ENCODE measurements at regions not wholly inside any gene's neighbourhood (a gene's known extent, or its start where the extent isn't known, plus 50 kb on each side); places are given as distances from the start of the nearest gene placed in this dataset.
"Not testable (repeated sequence)": the region's sequence is repeated elsewhere in the genome, so short reads cannot be mapped to it uniquely, and the experiment has no call there.

DNA sequence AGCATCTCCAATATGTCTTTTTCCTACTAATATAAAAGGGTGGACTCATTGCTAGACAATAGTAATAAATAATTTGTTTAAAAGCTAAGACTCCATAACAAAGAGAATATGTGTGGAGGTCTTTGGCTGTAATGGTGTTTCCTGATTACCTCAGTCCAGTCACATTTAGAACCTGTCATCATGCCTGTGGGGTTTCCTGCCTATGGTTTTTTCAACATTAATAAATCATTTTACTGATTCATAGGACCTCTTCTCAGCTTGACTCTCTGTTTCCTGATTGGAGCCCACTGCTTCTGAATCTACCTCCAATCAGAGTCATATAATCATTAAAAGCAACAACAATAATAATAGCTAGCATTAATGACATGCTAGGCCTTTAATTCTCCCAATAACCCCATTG lies 52.4 kb upstream of the GNAI1 start:
- DNase-seq (ENCODE audit: low spot score), result no peak

DNA sequence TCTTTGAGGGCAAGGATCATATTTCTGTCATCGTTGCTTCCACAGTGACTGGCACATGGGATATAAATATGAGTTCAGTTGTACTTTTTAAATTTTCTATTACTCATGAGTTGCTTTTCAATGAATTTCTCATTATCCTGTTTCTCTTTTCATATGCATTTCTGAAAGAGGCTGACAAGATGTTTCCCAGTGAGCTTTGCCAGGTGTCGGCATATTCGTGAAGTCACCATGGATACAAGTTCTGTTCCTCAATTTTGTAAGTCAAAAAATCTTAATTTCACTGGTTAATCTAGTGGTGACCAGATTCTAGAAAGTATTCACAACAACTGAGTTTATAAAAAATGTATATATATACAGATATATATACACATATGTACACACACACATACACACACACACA lies 55.7 kb upstream of the GNAI1 start:
- no peak for DNase-seq (ENCODE audit: low spot score)

DNA sequence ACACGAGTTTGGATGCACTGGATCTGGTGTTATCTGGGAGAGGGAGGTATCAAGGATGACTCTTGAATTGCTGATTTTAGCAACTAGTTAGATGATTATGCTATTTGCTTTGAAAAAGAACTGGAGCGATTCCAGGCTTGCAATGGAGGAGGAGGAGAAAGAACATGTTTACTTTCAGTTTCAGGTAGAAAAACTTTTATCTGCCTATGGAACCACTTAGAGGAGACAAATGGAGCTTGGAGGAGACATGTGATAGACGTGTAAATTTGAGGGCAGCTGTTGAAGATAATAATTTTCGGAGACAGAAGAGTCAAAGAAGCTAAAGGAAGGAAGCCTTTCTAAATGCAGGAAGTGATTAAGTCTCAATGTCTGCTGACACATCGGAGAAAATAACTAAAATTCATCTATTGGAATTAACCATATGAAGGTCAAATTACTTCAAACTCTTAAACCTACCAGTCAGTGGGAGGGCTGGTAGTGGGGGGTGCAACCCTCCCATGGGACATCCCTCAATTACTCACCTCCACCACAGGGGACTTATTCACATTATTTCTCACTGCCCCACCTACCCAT lies 56.4 kb upstream of the GNAI1 start:
- DNase-seq (ENCODE audit: low spot score), result no peak

DNA sequence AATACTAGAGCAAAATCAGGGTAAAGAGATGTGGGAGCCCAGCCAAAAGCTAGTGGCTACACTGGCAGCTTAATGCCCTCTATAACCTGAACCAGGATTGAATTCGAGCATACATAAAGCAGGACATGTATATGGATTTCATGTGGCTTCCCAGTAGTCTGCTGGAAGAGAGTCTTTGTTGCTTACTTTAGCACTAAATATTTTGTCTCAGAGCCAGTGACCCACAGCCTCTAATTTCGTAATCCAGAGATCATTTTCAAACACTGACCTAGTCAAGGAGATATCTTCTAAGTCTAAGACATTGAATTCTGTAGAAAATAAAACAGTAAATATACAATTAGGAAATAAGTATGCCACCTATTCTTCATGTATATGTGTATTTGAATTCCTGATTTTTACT lies 64.2 kb upstream of the GNAI1 start:
- DNase-seq (ENCODE audit: low spot score), result no peak

DNA sequence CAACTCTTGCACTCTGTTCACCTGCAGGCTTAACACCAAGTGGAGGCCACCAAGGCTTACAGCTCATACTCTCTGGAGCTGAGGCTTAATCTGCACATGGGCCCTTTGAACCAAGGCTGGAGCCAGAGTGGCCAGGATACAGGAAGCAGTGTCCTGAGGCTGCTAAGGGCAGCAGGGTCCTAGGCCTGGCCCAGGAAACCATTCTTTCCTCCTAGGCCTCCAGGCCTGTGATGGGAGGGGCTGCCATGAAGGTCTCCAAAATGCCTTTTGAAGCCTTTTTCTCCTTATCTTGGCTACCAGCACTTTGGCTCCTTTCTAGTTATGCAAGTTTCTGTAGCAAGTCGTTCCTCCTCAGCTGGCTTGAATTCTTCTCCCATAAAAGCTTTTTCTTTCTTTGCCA lies 68.0 kb upstream of the GNAI1 start:
- no peak for DNase-seq (ENCODE audit: low spot score)

DNA sequence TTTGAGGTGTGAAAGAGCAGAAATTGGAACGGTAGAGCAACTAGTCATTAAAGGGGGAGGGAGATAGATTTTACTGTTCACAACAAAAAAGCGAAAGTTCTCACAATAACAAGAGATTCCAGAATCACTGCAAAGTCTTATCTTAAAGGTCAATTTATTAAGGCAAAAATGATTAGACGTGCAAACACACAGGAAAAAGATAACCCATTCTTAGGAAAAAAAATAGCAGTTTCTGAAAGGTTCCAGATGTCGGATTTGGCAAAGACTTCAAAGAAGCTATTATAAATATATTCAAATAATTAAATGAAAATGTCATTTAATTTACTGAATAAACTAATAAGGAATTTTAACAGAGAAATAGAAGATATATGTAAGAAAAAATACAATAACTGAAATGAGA lies 70.8 kb upstream of the GNAI1 start:
- no peak for DNase-seq (ENCODE audit: low spot score)

DNA sequence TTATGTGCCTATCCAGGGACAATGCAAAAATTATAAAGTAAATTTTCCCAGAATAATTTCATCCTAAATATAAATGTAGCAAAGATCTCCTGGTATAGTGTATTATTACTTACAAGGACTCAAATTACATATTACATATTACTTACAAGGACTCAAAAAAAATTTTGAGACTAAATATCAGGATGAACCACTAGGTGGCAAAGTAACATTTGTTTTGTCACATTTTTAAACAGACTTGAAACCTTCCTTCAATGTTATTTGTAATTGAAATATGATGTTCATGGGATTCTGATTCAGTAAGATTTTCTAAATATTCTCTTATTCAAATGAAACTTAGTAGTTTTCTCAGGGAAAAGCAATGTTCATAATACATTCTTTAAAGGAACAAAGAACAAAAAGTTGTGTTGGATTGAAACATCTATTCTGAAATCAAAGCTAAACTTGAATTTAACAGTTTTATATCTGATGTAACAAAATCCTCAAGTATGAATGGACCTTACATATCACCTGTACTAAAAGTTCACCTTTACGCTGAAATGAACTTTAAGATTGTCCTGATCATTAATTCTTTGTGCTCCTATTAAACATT lies 74.3 kb upstream of the GNAI1 start:
- DNase-seq (ENCODE audit: low spot score), result no peak

DNA sequence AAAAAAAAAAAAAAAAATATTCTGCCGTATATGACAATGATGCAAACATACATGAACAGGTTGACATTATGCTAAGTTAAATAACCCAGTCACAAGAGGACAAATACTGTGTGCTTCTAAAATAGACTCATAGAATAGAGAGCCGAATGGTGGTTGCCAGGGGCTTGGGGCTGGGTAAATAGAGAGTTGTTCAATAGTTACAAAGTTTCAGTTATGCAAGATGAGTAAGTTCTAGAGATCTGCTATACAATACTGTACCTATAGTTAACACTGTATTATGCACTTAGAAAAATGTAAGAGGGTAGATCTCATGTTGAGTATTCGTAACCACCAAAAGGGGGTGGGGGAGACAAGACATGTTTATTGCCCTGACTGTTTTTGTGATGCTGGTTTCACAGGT lies 77.1 kb upstream of the GNAI1 start:
- no peak for DNase-seq (ENCODE audit: low spot score)

DNA sequence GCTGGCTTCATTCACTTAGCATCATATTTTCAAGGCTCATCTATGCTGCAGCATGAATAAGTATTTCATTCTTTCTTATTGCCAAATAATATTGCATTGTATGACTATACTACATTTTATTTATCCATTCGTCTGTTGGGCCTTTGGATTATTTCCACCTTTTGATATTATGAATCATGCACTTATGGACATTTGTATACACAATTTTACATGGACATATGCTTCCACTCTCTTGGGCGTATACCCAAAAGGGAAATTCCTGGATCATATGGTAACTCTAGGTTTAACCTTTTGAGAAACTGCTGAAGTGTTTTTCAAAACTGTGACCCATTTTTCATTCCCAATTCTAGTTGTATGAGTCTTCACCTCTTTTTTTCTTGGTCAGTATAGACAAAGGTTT lies 80.3 kb upstream of the GNAI1 start:
- no peak for DNase-seq (ENCODE audit: low spot score)

DNA sequence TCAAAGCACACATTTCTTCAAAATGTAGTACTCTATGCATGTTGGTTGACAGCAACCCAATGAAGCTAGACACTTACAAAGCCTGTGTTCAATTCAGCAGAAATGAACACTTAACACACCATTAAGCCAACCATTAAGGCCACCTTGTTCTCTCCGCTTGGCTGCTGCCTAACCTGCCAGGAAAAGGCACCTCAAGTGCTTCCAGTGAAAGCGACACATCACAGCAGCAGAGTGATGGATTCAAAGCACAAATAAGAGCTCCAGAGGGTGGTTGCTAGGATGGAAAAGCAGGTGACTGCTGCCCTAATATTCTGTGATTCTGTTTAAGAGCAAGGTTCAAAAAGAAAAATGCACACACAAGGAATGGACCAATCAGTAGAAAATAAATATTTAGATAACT lies 81.5 kb upstream of the GNAI1 start:
- no peak for DNase-seq (ENCODE audit: low spot score)

DNA sequence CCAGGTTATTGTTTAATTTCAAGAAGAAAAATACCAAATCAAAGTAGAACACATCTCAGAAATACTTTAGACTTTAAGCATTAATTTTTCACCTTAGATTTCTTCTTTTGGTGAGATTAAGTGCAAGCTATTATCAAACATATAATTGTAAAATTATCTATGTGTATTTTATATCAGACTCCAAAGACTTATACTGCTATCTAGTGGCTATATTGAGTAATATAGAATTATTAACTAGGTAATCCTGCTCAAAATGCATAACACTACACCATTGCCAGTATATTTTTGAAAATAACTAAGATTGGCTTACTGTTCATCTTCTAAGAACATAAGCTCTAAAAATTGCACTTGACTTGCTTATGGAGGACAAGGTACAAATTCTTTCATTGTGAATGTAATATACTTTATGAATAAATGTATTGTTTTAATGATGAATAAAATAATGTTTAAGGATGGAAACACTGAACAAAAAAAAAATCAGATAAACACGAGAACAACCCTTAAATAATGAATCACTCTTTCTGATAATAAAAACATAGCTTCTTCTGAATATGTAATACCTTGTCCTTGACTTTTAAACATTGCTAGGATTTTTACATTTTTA lies 86.7 kb upstream of the GNAI1 start:
- DNase-seq (ENCODE audit: low spot score), result no peak

DNA sequence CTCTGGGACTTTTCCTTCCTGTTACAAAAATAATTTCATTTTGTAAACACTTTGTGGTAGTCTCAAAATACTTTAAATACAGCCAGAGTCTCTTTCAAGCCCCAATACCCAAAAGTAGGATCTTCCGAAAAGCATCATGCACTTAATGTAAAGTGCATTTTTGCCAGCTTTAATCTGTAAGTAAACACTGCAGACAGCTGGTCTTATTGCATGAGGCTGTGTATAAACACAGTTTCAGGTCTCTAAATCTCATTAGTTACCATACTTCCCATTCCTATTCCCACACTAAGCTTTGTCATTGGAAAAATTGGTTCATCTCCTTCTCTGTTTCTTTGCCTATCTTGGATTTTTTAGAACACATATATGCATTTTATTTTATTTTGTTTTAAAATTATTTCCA lies 87.6 kb upstream of the GNAI1 start:
- no peak for DNase-seq (ENCODE audit: low spot score)

DNA sequence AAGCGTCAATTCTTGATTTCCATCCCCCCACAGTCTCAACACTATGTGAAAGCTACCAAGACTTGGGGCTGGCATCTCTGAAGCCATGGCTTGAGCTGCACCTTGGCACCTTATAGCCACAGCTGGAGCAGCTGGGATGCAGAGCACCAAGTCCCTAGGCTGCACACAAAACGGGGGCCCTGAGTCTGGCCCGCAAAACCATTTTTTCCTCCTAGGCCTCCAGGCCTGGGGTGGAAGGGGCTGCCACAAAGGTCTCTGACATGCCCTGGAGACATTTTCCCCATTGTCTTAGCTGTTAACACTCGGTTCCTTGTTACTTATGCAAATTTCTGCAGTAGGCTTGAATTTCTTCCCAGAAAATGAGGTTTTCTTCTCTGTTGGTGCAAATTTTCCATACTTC lies 89.8 kb upstream of the GNAI1 start:
- no peak for DNase-seq (ENCODE audit: low spot score)

DNA sequence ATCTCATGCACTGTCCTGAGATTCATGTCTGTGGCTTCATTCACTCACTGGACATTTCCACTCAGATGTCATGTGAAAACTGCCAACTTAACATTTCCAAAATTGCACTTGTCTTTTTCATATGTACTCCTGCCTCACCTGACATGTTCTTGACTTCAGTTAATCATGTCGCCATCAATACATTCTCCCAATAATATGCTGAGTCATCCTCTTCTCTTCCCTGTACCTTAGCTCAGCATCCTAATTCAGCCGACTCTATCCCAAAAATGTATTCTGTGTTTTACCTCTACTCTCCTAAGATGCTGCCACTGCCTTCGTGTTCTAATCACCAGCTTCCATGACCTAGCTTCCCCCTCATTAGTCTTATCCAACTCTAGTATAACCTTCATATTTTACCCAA lies 93.9 kb upstream of the GNAI1 start:
- no peak for DNase-seq (ENCODE audit: low spot score)

DNA sequence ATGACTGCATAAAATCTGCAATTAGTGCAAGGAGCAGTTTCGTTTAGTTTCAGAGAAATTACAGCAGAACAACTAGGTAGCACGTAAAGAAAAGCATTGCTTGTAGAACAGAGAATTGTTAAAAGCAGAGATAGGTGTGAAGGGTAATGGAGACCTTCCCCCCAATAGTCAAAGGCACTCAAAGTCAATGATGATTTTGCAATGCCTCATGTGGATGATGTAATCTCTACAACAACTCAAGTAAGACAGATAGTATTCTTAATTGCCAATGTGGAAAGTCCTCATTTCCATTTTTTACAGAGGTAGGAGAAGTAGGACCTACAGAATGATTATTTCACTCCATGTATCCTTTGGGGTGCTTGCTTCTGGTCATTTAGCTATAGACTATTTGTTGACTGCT lies 94.3 kb upstream of the GNAI1 start:
- no peak for DNase-seq (ENCODE audit: low spot score)

DNA sequence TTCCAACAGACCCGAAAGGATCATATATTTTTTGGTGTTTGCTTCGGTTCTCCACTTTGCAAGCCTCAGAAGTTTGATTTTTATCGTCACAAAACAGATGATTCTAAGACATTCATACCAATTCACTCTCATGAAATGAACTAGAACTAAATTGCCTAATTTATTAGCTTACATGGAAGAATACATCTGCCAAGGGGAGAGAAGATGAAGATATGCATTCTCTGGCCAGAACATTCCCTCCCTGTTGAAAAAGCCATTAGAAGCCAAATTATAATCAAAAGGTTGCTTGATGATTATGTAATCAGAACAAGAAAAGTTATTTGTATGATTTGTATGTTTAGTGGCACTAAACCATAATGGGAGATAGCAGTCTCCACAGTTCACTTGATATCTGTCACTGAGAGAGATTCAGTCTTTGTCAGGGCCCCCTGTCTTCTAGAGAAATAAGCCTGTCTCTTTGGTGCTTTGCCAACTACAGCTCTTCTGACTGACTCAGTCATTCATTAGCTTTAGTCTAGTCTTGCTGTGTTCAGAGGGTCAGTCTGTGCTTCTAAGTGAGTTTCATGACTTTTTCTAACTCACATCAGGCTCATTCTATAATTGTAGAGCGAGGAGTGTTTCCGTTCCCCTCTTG lies 95.3 kb upstream of the GNAI1 start:
- no peak for DNase-seq (ENCODE audit: low spot score)

DNA sequence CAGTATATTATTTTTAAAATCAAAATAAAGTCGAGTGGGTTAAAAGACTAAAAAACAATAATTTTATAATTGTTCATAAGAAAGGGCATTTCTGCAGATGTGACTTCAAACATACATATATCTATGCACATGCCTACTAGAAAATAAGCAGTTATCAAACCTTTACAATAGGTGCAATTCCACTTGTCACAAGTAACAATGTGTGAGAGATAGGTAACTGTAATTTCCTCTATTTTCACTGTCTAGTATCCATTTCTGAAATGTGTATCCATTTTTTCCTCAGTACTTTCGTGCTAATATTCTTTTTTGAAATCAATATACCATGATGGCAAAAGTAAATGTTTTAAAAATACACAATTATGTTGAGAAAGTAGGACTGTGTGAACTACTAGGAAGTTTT lies 96.9 kb upstream of the GNAI1 start:
- DNase-seq (ENCODE audit: low spot score), result no peak

DNA sequence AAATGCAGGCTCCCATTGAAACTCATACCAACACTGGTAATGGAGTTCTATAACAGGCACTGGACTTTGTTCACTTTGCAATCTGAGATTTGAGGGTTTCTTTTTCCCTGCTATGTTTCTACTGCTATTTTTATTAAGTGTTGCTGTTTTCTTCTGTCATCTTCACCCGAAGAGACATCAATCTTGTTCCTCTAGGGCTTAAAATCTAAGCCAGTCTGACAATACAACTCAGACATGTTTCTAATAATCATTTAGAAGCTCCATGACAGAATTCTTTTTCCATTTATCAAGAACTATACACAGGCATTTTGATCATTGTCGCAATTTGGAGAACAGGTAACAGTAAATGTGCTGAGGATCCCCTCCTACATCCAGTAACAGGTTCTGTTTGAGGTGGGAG lies 98.5 kb upstream of the GNAI1 start:
- no peak for DNase-seq (ENCODE audit: low spot score)

DNA sequence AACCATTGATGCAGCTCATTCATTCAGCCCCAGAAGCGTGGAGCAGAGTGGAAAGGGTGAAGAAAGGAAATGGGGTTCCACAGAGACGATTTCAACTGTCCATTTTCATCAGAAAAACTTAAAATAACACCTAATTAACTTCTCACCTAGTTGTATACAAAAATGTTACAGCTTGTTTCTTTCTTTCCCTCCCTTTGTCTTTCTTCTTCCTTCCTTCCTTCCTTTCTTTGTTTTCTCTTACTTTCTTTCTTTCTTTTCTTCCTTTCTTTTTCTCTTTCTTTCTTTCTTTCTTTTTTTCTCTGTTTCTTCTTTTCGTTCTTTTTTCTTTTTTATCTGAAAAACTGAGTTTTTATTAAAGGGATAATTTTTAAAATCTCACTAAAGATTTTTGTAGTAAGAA lies 105.9 kb upstream of the GNAI1 start:
- no peak for DNase-seq (ENCODE audit: low spot score)

DNA sequence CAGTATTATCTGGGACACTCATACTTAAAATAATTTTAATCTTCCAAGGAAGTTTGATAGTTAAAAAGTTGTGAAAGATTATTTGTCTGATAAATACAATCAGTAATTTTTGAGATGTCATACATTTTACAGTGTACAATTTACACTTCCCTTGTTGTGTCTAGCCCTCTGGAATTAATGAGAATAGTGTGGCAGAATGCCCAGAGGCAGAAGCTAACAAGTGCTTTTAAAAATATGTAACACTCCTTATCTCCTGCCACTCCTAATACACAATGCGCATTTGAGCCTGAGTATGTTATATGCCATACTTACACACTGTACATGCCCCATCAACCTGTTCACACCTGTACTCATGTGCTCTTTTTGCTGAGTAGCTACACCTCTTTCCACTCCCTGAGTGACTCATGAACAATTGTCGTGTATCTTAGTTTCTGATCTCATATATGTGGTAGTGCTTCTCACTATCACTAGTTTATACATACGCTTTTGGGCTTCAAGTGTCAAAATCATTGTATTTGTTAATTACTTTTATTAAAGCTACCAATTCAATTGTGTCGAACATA lies 106.9 kb upstream of the GNAI1 start:
- no peak for DNase-seq (ENCODE audit: low spot score)

DNA sequence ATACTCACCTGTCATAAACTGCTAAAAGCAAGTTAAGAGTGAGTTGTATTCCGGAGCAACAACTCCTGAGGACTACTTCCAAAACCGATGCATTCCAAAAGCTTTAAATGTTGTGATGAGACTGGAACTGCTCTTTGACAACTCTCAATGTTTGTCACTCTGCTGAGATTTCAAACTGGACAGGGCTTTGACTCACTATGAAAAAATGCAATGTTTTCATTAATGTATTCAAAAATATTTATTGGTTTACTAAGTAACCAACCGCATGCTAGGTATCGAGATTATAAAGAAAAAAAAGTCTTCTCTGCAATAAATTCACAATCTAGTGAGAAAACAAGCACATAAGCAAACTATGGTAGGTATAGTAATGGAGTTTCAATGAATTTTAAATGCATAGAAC lies 107.9 kb upstream of the GNAI1 start:
- no peak for DNase-seq (ENCODE audit: low spot score)

DNA sequence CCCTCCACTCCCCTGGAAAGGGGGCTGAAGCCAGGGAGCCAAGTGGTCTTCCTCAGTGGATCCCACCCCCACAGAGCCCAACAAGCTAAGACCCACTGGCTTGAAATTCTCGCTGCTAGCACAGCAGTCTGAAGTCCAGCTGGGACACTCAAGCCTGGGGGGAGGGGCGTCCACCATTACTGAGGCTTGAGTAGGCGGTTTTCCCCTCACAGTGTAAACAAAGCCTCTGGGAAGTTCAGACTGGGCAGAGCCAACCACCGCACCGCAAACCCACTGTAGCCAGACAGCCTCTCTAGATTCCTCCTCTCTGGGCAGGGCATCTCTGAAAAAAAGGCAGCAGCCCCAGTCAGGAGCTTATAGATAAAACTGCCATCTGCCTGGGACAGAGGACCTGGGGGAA lies 114.4 kb upstream of the GNAI1 start:
- not testable (repeated sequence) for DNase-seq (ENCODE audit: low spot score)

DNA sequence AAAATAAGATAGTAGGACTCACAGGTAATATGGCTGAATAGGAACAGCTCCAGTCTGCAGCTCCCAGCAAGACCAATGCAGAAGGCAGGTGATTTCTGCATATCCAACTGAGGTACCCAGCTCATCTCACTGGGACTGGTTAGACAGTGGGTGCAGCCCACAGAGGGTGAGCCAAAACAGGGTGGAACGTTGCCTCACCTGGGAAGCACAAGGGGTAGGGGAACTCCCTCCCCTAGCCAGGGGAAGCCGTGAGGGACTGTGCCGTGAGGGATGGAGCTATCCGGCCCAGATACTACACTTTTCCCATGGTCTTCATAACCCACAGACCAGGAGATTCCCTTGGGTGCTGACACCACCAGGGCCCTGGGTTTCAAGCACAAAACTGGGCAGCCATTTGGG lies 114.8 kb upstream of the GNAI1 start:
- not testable (repeated sequence) for DNase-seq (ENCODE audit: low spot score)

Measured in hematopoietic multipotent progenitor cell treated with erythropoietin and hydrocortisone succinate and interleukin-3 and kit ligand, for 17 days (in vitro differentiated cells).